LNCAP (cell line): ENCODE measurements at regions not wholly inside any gene's neighbourhood (a gene's known extent, or its start where the extent isn't known, plus 50 kb on each side); places are given as distances from the start of the nearest gene placed in this dataset.

ENCODE experiments used
- CTCF ChIP-seq: fragments of 450-650 bp; IDR thresholded peaks from 2 replicates; pipeline ENCODE4 v1.5.1; 2017; ENCODE audit warnings: mild to moderate bottlenecking

GRCh38 chr12:24696800-24697199 lies 252.1 kb downstream of the BCAT1 start:
- TF ChIP-seq CTCF = no peak

- no peak for TF ChIP-seq CTCF
Observed at GRCh38 chr12:24695657-24696329, 253.1 kb downstream of the BCAT1 start.

- no peak for TF ChIP-seq CTCF
Observed at GRCh38 chr12:24695103-24695502, 253.8 kb downstream of the BCAT1 start.

- TF ChIP-seq CTCF = no peak
Observed at GRCh38 chr12:24688601-24689000, 260.3 kb downstream of the BCAT1 start.

- no peak for TF ChIP-seq CTCF
Observed at GRCh38 chr12:24681570-24681969, 267.3 kb downstream of the BCAT1 start.

GRCh38 chr12:24679126-24679525 lies 269.8 kb downstream of the BCAT1 start:
- no peak for TF ChIP-seq CTCF

- TF ChIP-seq CTCF = no peak
Observed at GRCh38 chr12:24678436-24678835, 270.5 kb downstream of the BCAT1 start.

GRCh38 chr12:24668563-24668962 lies 280.3 kb downstream of the BCAT1 start:
- no peak for TF ChIP-seq CTCF
